GM18867 (cell line): ENCODE measurements at regions not wholly inside any gene's neighbourhood (a gene's known extent, or its start where the extent isn't known, plus 50 kb on each side); places are given as distances from the start of the nearest gene placed in this dataset.
"Not testable (repeated sequence)": the region's sequence is repeated elsewhere in the genome, so short reads cannot be mapped to it uniquely, and the experiment has no call there.

Experiments
- ATAC-seq: cut with Tn5 transposase; IDR thresholded peaks from one replicate; pipeline ENCODE4 v1.9.1; 2021; ENCODE audit warnings: mild to moderate bottlenecking, moderate library complexity; ENCODE audit not compliant: unreplicated experiment

DNA sequence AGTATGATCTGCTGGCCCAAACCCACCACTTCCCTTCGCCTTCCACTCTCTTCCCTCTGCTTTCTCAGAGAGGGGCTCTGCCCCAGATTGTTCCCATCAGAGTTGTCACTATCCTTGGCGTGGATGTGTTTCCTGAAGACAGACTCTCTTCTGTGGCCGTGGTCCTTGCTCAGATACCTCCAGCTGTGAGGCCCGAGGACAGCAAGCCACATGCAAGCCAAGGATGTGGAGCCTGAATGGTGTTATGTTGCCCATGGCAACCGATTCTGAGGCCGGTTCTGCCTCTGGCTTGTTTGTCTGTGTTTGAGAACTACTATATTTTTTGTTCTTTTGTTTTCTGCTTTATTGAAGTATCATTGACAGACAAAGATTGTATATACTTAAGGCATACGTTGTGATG, 247.4 kb upstream of the PODXL start:
- ATAC-seq = no peak

DNA sequence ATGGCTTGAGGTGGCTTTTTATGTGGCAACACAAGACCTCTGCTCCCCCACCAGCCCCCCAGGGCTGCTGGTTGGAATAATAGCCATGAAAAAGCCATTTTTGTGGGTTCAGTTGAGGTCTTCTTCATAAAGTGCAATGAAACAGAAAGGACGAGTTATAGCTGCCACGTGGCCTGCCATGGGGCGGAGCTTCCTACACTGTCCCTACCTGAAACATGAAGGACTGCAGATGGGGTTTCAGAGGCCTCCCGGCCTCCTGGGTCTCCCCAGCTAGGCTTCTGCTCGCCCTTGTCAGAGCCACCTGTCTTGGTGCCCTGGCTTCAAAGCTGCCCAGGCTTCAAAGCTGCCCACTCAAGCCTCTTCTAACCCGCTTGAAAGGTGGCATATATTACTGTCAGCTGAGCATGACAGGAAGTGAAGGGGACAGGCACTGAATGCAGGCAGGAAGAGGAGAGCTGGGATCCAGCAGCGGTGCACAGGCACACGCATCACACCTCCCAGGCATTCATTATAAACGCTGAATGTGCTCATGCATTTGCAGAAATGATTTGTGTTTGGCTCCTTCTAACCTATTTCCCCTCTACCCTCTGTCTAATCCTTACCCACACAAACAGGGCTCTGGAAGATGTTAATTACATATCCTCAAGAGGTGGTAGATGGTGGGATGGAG, 245.9 kb upstream of the PODXL start:
- ATAC-seq = no peak

DNA sequence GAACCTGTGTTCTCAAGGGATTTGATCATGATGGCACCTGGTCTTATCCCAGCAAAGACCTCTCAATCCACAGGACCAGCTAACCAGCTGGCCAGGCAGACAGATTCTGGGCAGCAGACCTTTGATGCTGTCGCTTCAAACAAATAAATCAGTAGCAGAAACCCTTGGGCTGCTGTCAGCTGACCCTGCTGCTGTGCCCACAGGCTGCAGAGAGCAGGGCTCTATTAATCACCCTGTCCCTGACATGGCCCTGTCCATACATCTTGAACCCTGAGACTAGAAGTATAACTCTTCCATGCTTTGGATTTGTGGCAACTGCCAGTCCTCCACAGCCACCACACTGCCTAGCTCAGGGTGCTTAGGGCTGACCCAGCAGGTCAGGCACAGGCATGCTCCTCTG, 244.1 kb upstream of the PODXL start:
- no peak for ATAC-seq

DNA sequence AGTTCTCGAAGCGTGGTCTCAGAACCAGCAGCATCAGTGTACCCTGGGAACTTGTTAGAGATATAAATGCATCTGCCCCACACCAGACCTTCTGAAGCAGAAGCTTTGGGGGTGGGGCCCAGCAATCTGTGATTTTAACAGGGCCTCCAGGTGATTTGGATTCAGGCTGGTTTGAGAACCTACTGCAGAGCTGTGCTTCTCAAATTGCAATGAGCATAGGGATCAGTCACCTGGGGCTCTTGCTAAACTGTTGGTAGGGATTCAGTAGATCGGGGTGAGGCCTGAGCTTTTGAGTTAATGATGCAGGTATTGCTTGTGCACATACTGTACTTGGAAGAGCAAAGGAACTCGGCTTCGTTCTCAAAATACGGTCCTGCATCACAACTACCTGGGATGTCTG, 243.6 kb upstream of the PODXL start:
- no peak for ATAC-seq

DNA sequence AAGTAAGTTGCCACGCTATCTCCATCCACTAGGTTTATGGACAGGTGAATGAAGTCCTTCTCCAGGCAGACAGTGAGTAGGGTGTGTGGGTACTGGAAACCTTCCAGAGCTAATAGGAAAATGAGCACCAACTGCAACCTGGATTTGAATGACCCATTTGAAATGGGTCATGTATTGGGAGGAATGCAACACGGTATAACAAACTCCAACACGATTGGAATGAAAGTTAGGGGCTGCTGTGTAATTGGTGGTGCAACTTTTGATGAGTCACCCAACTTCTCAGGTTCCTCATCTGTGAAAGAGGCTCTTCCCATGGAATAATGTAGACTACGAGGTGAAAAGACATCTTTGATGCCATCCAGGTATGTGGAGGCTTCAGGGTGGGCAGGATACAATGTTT, 241.4 kb upstream of the PODXL start:
- ATAC-seq = no peak

DNA sequence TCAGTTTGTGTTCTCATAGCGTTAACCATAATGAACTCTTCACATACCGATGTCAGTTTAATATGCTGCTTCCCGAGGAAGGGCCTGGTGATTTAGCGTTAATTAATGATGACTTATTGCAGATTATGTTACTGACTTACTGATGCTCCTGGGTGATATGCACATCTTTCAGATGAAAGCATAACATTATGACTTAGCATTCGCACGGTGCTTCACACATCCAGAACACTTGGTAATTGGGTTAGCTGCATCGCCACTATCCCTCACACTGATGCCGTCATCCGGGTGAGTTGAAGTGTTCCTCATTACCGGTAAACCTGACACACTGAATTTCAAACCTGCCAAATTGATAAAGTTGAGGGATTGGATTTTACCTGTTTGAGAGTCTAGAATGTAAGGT, 239.0 kb upstream of the PODXL start:
- ATAC-seq = no peak

DNA sequence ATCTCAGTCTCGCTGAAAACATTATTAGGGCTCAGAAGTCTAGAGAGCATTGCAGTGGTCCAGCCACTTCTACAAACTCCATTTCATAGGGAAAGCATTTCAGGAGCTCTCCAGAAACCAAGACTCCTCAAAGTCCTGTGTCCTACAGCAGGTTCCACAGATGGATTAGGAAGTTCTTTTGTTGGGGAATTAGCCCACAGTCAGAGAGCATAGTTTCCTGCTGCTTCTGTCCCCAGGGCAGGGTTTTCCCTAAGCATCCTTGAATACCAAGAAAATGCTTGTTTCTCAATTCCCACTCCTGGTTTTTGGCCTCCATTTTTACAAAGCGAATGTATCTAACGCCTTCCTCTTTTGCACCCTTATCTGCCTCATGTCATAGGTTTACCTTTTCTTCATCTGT, 235.9 kb upstream of the PODXL start:
- no peak for ATAC-seq

DNA sequence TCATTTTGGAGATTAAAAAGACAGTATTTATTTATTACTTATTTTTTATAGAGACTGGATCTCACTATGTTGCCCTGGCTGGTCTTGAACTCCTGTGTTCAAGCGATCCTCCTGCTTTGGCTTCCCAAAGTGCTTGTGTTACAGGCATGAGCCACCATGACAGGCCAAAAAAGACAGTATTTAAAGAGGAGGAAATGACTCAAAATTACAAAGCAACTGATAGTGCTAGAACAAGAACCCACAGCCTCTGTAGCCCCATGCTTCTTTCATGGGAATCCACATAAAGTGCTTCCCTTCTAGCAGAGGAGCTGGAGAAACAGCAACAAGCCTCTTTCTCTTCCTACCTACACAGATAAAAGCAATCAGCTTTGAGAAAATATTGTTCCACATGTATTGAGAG, 230.7 kb upstream of the PODXL start:
- ATAC-seq = no peak

DNA sequence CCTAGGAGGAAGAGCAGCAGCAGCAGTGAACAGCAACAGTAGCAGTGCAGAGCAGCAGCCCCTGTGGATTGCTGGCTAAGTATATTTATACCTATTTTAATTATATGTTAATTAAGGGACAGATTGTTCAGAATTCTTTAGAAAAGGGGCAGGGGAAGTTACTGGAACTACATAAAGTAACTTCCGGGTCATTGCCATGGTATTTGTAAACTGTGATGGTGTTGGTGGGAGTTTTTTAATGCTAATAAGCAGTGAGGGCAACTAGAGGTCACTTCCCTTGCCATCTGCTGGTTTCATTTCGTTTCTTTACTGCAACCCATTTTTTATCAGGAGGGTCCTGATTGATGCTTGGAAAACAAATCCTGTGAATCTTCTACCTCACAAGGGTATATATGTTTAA, 229.8 kb upstream of the PODXL start:
- ATAC-seq = no peak

DNA sequence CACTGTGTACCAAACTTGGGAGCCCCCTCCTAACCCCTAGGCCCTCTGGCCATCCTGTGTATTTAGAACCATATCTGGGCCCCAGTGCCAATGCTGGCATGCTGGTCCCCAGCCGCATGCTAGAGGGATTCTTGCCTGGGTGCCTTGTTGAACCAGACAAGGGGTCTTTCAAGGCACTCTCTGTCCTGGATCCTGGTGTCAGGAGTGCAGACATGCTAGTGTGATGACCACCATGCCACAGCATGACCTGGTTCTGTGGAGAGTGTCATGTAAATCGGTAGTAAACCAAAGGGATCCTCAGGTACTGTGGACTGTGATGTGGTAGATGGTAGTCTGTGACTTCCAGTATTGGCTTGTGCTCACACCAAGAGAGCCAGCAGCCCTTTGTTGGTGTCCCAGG, 222.2 kb upstream of the PODXL start:
- ATAC-seq = no peak

DNA sequence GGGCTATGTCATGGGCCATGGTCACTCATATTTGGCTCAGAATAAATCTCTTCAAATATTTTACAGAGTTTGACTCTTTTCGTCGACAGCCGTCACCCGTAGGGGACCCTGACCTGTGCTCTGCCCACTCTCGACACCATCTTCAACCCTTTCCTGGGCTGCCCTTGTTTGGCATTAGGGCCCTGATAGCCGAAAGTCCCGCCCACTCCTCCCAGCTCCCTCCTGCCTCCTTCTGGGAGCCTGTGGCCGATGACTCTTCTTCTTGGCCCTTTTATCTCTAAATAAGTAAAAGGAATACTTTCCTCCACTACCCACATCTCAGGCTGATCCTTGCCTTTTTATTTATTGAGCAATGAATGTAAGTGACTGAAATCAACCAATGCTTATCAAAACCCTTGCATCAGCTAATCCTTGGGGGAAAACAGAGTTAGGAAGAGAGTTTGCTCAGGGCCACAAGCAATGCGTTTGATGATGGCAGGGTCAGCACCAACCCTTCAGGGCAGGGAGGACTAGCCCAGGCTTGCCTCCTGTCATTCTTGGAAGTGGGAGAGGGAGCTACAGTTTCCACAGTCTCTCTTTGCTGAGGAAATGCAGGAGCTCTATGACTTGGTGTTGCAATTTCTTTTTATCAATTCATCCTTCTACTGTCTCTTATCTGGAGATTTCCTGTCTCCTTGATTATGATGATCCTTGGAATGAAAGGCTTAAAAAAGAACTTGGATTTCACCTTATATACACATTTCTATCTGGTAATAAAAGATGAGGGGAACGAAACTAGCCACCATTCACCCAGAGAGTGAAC, 218.2 kb upstream of the PODXL start:
- ATAC-seq = no peak

DNA sequence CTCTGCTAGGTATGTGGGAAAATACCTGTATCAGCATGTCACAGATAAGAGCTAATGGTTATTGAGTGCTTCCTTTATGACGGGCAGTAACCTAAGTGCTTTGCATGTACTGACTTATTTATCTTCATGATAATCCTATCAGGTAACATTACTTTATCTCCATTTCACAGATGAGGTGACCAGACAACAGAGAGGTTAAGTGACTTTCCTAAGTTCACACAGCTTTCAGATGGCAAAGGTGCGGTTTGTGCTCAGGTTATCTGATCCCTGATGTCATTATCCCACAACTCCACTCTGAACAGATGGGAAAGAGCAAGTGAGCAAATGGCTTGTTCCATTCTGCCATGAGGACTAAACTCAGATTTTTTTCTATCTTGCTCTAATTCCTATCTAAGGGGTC, 217.0 kb upstream of the PODXL start:
- no peak for ATAC-seq

DNA sequence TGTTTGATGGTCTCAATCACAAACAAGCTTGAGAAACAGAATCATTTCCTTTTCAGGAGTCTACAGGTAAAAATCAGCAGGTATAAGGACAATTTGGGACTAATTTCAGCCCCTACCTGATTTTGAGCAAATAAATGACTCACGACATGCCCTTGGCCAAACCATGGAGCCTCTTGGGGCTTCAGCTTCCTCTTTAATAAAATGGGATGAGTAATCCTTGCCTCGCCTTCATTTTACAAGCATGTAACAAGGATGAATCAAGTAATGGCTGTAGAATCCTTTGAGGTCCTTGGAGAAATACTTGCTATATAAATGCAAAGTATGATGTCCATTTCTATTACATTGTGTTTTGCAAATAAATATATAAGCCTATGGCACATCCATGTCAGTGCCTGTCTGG, 212.8 kb upstream of the PODXL start:
- ATAC-seq = no peak

DNA sequence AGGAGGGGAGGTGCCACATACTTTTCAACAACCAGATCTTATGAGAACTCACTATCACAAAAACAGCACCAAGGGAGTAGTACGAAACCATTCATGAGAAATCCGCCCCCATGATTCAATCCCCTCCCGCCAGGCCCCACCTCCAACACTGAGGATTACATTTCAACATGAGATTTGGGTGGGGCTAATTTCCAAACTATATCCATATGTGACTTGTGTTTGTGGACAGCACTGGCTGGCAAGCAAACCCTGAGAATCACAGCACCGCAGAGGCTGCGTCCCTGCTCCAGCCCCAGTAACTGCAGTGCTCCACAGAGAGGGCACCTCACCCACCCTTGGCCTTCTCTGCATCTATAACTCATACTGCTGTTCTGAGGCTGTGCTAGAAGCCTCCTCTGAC, 211.2 kb upstream of the PODXL start:
- ATAC-seq = no peak

DNA sequence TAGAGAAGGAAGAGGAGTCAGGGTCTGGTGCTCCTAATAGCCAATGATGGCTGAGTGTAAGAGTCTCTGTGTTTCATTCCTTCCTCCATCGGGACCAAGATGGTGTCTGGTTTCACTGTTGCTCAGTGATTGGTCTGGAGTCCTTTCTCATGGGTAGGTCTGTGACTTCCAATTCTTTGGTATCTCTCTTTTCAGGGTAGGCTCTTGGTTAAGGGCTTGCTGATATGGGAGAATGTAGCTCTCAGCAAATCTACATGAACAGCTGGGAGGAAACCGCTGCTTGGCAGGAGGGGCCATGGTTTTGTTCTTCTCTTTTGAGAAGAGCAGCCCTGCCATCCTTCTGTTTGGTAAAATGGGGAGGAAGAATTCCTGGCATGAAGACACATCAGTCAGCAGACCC, 209.1 kb upstream of the PODXL start:
- ATAC-seq = no peak

DNA sequence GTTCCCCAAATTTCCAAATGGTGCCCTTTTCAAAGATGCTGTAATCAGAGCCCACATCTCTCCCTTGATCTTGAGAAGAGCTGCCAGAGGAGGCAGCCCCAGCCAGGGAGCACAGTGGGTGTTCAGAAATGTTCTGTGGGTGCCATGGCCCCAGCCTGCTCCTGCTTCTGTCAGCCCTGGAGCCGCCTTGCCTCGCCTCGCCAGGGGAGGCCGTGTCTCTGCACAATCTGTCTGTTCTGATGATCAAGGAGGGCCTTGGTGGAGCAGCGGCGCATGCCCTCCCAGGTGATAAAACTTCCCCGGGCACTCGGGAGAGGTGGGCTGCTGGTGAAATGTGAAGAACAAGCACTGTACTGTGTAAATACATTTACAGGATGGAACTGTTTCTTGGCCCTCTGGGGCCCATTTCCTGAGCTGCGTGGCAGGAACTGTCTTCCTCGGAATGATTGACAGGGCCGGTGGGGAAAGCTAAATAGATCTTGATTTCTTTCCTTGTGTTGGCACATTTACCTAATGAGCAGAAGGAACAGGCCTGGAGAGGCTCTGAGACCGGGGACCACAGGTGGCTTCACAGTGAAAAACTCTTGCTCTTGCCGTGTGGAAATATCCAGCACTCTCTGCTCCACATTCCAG, 207.8 kb upstream of the PODXL start:
- ATAC-seq = no peak

DNA sequence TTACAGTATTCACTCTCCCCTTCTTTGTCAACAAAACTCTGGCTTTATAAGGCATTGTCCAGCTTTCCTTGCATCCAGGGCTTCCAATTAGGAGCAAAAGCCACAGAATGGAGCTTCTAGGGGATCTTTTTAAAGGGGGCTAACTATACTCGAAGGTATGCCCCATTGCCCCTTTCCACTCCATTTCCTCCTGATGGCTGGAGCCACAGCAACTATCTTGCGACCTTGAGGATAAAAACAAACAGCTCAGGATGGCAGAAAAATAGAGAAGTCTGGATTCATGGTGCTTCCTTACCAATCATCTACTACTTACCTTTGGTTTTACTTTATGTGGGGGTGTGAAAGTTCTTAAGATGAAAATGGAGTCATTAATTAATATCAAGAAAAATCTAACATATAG, 206.3 kb upstream of the PODXL start:
- ATAC-seq = no peak

DNA sequence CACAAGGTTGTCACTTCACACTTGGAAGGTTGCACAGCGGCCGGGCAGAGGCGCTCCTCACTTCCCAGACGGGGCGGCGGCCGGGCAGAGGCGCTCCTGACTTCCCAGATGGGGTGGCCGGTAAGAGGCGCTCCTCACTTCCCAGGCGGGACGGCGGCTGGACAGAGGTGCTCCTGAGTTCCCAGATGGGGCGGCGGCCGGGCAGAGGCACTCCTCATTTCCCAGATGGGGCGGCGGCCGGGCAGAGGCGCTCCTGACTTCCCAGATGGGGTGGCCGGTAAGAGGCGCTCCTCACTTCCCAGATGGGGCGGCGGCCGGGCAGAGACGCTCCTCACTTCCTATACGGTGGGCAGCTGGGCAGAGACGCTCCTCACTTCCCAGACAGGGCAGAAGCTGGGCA, 199.4 kb upstream of the PODXL start:
- ATAC-seq = not testable (repeated sequence)

DNA sequence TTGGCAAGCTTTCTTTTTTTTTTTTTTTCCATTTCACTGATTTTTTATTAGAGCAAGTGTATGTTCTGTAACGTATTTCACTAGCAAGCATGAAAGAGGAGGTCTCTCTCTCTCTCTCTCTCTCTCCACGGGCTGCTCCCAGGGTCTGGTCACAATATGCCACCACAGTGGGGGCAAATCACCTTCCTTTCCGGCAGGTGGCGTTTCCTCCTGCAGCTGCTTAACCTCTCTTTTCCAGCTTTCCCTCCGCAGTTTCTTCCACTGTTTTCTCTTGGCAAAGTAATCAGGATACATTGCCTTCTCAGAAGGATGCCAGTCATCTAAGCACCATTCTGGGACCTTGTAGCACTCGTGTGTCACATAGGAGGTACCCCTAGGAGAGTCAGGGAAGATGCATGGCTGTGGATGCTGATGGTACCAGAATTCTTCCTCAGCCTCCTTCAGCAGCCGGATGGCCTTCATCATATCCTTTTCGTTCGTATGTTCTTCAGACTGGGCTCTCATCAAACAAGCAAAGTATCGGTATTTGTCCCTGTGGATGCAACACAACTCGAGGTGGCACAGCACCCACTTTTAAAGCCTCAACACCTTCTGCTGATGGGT, 197.3 kb upstream of the PODXL start:
- ATAC-seq = no peak

DNA sequence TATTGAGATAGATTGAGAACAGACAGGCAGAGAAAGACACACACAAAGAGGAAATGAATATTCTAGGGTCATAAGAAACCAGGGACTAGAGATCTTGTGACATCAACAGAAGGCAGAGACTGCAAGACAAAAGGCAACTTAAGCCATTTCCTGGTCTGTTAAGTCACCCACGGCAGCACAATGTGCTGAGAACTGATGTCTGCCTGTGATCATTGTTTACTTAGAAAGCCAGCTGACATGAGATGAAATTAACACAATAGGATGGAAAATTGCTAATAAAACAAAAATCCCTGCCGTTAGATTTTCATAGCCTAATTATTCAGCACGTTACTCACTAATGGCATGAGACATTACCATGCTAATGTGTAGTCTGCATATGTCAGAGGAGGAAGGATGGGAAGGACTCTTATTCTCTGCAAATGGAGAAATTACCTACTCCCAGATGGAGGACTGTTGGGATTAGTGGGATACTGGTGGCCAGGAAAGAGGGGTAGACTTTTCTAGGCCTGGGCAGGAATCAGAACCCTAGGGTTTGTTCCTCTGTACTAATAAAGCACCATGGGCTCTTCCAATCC, 191.3 kb upstream of the PODXL start:
- no peak for ATAC-seq

DNA sequence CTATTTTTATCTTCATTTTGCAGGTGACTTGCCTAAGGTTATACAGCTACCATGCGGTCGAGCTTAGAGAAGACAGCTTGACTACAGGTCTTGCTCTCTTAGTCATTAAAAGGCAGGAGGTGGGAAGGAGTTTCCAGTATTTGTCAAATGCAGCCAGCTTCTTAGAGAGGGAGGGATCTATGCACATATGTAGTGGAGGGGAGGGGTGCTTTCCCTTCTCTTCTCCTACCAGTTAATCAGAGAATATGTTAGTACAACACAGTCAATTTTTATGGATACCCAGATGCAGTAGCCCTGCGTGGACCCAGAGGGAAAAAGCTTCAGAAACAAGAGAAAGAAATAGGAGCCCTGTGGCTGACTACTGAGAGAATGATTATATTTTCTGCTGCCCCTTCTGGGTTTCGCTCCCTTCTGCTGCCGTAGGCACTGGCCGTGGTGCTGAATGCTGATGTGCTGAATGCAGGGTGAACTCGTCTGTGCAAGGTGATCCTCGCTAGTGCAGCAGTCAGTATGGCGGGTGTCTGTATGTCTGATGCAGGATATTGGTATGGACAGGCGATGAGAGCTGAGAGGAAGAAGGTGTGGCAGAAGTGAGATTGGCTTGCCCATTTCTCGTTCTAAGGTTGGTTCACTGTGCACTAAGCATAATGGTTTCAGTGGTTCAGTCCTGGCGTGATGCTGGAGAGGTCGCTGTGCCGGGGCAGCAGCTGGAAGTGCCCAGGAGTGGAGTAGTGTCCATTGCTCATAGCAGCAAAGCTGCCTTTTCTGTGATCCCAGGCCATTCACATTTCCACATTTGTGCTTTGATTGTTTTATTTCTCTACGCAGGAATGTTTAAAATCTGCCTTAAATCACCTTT, 189.2 kb upstream of the PODXL start:
- ATAC-seq = no peak
